GM12892 (cell line): ENCODE measurements at regions not wholly inside any gene's neighbourhood (a gene's known extent, or its start where the extent isn't known, plus 50 kb on each side); places are given as distances from the start of the nearest gene placed in this dataset.

Experiments
- POLR2AphosphoS5 ChIP-seq: IDR thresholded peaks from 2 replicates; pipeline ENCODE4 v1.6.1; 2011; ENCODE audit warnings: low read depth, low read length, control low read depth
- TAF1 ChIP-seq: IDR thresholded peaks from 2 replicates; pipeline ENCODE4 v1.6.1; 2011; ENCODE audit warnings: low read depth, mild to moderate bottlenecking, control low read depth, low read length, borderline replicate concordance

GRCh38 chr12:111256629-111257434, 112.1 kb downstream of the PHETA1 start:
- TF ChIP-seq POLR2AphosphoS5 (no peak), TAF1 (no peak)
